SK-N-MC (cell line): ENCODE measurements at regions not wholly inside any gene's neighbourhood (a gene's known extent, or its start where the extent isn't known, plus 50 kb on each side); places are given as distances from the start of the nearest gene placed in this dataset.

ENCODE experiments used
- EZH2 ChIP-seq: fragments of 200-600 bp; sonication (generic); IDR thresholded peaks from one replicate; pipeline ENCODE4 v1.6.1; 2017; ENCODE audit warnings: antibody characterized with exemption
- POLR2AphosphoS5 ChIP-seq: IDR thresholded peaks from 2 replicates; pipeline ENCODE4 v1.6.1; 2012; ENCODE audit warnings: mild to moderate bottlenecking, low read depth, low read length, borderline replicate concordance

DNA sequence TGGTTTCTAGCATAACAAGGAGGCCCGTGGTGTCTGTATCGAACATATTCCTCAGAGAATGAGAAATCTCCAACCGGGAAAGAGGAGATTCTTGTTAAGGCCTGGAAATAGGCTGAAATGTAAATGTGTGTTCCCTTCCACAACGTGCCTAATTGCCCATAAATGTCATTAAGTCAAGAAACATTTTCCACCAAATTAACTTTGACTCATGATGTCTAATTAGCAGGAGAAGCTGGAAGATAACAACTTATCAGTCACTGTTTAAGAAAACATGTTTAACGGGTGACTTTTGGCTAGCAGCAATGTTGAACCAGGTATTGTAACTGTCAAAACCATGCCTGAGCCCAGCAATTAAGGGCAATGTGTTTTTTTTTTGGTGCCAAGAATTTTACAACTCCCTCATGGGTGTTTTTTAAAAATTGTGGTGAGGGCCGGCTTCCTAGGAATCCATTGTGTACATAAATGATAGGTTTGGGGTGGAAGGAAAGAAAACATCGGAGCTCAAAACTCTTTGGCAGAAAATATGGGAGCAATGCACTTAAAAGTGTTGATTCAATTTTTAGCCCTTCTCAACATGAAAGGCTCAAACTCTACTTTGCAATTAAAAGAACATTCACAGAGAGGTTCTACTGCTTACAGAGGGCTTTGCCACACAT lies 67.0 kb downstream of the OLIG1 start:
- TF ChIP-seq POLR2AphosphoS5 (no peak), EZH2 (no peak)
